OCI-LY7 (cell line): ENCODE measurements at regions not wholly inside any gene's neighbourhood (a gene's known extent, or its start where the extent isn't known, plus 50 kb on each side); places are given as distances from the start of the nearest gene placed in this dataset.

Source experiments
- CTCF ChIP-seq: fragments of 200-600 bp; sonication (generic); conservative IDR thresholded peaks from 2 replicates; pipeline ENCODE4 v1.5.1; 2014; ENCODE audit warnings: mild to moderate bottlenecking, antibody characterized with exemption, low read length, moderate library complexity, mixed read lengths
- EZH2phosphoT487 ChIP-seq: fragments of 200-600 bp; sonication (generic); IDR thresholded peaks from 2 replicates; pipeline ENCODE4 v1.6.1; 2018; ENCODE audit warnings: low read depth, borderline replicate concordance, mild to moderate bottlenecking, mixed run types, antibody characterized with exemption, low read length, moderate library complexity, mixed read lengths

GRCh38 chr4:26101011-26101410, 187.0 kb downstream of the SMIM20 start:
- TF ChIP-seq CTCF (no peak), EZH2phosphoT487 (no peak)
